ENCODE measurements at regions not wholly inside any gene's neighbourhood (a gene's known extent, or its start where the extent isn't known, plus 50 kb on each side); places are given as distances from the start of the nearest gene placed in this dataset.

DNA sequence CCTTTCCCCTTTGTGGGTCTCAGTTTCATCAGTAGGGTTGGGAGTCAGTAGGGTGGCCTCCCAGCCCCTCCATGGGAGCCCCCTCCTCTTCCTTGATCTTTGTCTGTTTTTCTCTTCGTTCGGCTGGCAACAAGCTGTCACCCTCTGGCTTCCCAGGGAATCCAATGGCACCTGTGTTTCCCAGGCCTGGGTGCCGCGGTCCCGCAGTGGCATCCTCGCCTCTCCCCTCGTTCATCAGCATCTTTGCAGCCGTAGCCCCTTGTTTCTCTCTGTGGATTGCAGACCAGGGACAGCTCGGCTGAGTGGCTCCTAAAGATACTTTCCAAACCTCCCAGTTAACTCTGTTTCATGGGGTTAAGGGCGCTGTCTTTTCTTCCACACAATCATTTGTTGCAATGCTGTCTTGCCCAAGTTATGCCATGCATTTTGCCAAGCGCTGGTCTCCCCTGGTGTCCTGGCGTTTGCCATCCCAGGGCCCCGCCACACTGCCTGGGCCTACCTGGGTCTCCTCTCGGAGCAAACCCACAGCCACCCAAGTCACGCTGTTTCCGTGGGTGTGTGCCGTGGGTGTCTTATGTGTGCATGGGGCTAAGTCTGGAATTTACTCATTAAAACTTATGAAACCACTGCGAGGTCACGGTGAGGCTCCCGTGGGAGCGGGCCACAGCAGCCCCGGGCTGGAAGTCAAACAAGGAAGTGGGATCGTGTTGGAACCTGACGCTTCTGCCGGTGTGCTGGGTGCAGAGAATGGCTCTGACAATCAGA lies 189.4 kb upstream of the SHH start:
- 90% methylated on average over 25 of the region's 25 CpGs for WGBS (ENCODE audit: insufficient coverage)
- Histone ChIP-seq H3K4me3 (ENCODE audit: low read length) (no peak overlapping the region), H3K4me1 (ENCODE audit: control insufficient read depth, insufficient read depth, low read length) (peaks cover 21% of the 10 kb centered on the region), H3K27ac (ENCODE audit: low read length) (no peak overlapping the region), H3K36me3 (ENCODE audit: control insufficient read depth, insufficient read depth, low read length) (no peaks in the 10 kb centered on the region), H3K27me3 (ENCODE audit: control insufficient read depth, insufficient read depth, low read length) (no peaks in the 10 kb centered on the region), H3K9me3 (ENCODE audit: control insufficient read depth, insufficient read depth, low read length) (no peaks in the 10 kb centered on the region)
- H3K9me3 Mint-ChIP-seq, result no peaks in the 10 kb centered on the region
- intact Hi-C loops (cut with micrococcal nuclease), result no loop called here
- H3K4me1 Mint-ChIP-seq, result peaks cover 8% of the 10 kb centered on the region in 2 donors
- no peak overlapping the region for H3K27ac Mint-ChIP-seq
- ATAC-seq (no peak), DNase-seq (no peak)
- no peak overlapping the region for H3K4me3 Mint-ChIP-seq
- H3K36me3 Mint-ChIP-seq, result no peaks in the 10 kb centered on the region
- TF ChIP-seq, protein P1, sequence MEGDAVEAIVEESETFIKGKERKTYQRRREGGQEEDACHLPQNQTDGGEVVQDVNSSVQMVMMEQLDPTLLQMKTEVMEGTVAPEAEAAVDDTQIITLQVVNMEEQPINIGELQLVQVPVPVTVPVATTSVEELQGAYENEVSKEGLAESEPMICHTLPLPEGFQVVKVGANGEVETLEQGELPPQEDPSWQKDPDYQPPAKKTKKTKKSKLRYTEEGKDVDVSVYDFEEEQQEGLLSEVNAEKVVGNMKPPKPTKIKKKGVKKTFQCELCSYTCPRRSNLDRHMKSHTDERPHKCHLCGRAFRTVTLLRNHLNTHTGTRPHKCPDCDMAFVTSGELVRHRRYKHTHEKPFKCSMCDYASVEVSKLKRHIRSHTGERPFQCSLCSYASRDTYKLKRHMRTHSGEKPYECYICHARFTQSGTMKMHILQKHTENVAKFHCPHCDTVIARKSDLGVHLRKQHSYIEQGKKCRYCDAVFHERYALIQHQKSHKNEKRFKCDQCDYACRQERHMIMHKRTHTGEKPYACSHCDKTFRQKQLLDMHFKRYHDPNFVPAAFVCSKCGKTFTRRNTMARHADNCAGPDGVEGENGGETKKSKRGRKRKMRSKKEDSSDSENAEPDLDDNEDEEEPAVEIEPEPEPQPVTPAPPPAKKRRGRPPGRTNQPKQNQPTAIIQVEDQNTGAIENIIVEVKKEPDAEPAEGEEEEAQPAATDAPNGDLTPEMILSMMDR (IDR thresholded peaks at IDR 0.05), result no peak
- H3K27me3 Mint-ChIP-seq (ENCODE audit: low read depth in 2 of 2), result peaks cover 0 to 8% of the 10 kb centered on the region in 2 donors

DNA sequence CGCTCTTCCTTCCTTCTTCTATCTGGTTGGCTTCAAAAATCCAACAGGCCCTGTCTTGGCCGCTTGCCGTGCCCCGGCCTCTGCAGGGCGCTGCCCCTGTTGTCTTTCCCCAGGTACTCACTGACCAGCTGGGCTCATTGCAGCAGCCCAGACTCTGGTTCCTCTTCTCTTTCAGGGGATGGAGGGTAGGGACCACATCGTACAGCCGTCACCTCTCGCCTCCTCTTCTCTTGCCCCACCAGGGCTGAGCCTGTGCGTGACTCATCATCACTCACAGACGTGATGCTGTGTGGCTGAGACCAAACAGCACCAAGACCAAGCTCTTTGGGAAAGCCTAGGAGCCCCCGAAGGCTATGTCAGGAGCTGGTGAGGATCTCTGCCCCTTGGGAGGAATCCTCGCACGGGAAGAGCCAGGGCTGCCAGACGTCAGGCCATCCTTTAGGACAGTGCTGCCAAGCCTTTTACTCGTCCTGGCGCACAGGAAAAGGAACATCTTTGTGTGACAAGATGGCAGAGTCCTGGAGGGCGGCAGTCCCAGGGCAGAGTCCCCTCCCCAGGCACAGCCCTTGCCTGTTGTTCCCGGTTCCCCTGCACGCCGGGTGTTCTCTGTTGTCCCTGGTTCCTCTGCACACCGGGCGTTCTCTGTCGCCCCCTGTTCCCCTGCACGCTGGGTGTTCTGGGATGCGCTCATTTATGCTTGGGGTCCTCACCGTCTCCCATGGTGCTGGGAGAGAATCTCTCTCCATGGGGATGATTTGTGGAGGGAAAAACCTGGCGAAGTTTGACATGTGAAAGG lies 188.5 kb upstream of the SHH start:
- Histone ChIP-seq H3K36me3 (ENCODE audit: control insufficient read depth, insufficient read depth, low read length) (no peaks in the 10 kb centered on the region), H3K27me3 (ENCODE audit: control insufficient read depth, insufficient read depth, low read length) (no peaks in the 10 kb centered on the region), H3K4me3 (ENCODE audit: low read length) (no peak overlapping the region), H3K4me1 (ENCODE audit: control insufficient read depth, insufficient read depth, low read length) (peaks cover 30% of the 10 kb centered on the region), H3K27ac (ENCODE audit: low read length) (no peak overlapping the region), H3K9me3 (ENCODE audit: control insufficient read depth, insufficient read depth, low read length) (no peaks in the 10 kb centered on the region)
- intact Hi-C loops (cut with micrococcal nuclease), result no loop called here
- peaks cover 0 to 9% of the 10 kb centered on the region in 2 donors for H3K27me3 Mint-ChIP-seq (ENCODE audit: low read depth in 2 of 2)
- ATAC-seq, result no peak
- DNase-seq, result no peak
- TF ChIP-seq, protein P1 (IDR thresholded peaks at IDR 0.05), result no peak
- no peaks in the 10 kb centered on the region for H3K36me3 Mint-ChIP-seq
- 91% methylated on average over 27 of the region's 27 CpGs for WGBS (ENCODE audit: insufficient coverage)
- no peaks in the 10 kb centered on the region for H3K9me3 Mint-ChIP-seq
- H3K27ac Mint-ChIP-seq, result no peak overlapping the region
- H3K4me3 Mint-ChIP-seq, result no peak overlapping the region
- peaks cover 8 to 9% of the 10 kb centered on the region in 2 donors for H3K4me1 Mint-ChIP-seq

DNA sequence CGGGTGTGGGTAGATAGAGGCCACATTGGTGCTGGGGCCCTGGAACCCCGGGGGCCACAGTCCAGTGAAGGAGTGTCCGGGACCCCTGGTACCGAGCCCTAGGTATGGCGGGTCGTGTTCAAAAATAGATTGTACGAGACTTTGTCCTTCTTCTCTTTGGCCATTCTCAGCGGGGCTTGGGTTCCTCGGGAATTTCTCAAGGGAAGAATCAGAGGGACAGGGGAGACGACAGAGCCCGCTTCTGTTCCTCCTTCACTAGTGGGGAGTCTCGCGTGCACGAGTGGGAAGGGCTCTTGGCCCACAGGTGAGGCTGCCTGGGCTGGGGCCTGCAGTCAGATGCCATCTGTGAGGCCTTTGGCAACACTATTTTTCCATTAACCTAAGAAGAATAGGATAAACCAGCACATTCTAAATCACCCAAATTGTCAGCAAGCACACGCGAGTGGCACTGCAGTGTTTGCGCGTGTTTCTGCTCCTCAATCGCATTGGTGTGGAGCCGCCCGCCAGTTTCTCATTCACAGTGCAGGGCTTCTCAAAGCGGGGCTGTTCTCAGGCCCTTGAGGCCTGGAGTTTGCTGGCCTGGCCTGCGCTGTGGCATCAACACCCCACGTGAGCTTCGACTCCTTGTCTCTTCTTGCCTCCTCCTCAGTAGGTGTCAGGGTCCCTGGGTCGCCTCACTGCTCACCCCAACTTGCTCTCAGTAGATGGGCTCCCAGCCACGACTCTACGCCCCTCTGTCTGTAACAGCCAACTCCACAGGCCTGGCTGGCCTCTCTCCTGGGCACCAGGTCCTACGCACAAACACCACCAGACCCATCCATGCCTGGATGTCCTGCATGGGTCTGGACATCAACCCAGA lies 187.6 kb upstream of the SHH start:
- DNase-seq, result no peak

More for the DNA sequence above, 187.6 kb upstream of the SHH start:
- H3K9me3 ChIP-seq (ENCODE audit: control insufficient read depth, insufficient read depth, low read length), result no peaks in the 10 kb centered on the region
- H3K27me3 ChIP-seq (ENCODE audit: control insufficient read depth, insufficient read depth, low read length), result no peaks in the 10 kb centered on the region
- Mint-ChIP-seq H3K27ac (no peak overlapping the region), H3K4me3 (no peak overlapping the region), H3K27me3 (ENCODE audit: low read depth in 2 of 2) (peaks cover 0 to 9% of the 10 kb centered on the region in 2 donors), H3K4me1 (peaks cover 8 to 9% of the 10 kb centered on the region in 2 donors), H3K9me3 (no peaks in the 10 kb centered on the region), H3K36me3 (no peaks in the 10 kb centered on the region)
- TF ChIP-seq, protein P1 (IDR thresholded peaks at IDR 0.05), result no peak
- peaks cover 38% of the 10 kb centered on the region for H3K4me1 ChIP-seq (ENCODE audit: control insufficient read depth, insufficient read depth, low read length)
- H3K27ac ChIP-seq (ENCODE audit: low read length), result no peak overlapping the region
- intact Hi-C loops (cut with micrococcal nuclease), result no loop called here
- no peak overlapping the region for H3K4me3 ChIP-seq (ENCODE audit: low read length)
- 94% methylated on average over 29 of the region's 29 CpGs for WGBS (ENCODE audit: insufficient coverage)
- H3K36me3 ChIP-seq (ENCODE audit: control insufficient read depth, insufficient read depth, low read length), result no peaks in the 10 kb centered on the region
- no peak for ATAC-seq

All from natural killer cell (primary cell).